GM21619 (cell line): ENCODE measurements at regions not wholly inside any gene's neighbourhood (a gene's known extent, or its start where the extent isn't known, plus 50 kb on each side); places are given as distances from the start of the nearest gene placed in this dataset.

Source experiments
- ATAC-seq: cut with Tn5 transposase; IDR thresholded peaks from one replicate; pipeline ENCODE4 v1.9.1; 2021; ENCODE audit not compliant: unreplicated experiment

- no peak for ATAC-seq
Measured at GRCh38 chr1:163013826-163014600, 55.1 kb upstream of the RGS4 start.

- ATAC-seq = no peak
Measured at GRCh38 chr1:163006051-163006834, 62.9 kb upstream of the RGS4 start.

- ATAC-seq = no peak
Measured at GRCh38 chr1:162997499-162998285, 71.5 kb upstream of the RGS4 start.

GRCh38 chr1:162996261-162996660 lies 72.9 kb upstream of the RGS4 start:
- no peak for ATAC-seq

- ATAC-seq = no peak
Measured at GRCh38 chr1:162994921-162995320, 74.2 kb upstream of the RGS4 start.

- no peak for ATAC-seq
Measured at GRCh38 chr1:162993846-162994245, 75.3 kb upstream of the RGS4 start.

GRCh38 chr1:162992945-162993344 lies 76.2 kb upstream of the RGS4 start:
- ATAC-seq = no peak

GRCh38 chr1:162991444-162991843 lies 77.7 kb upstream of the RGS4 start:
- no peak for ATAC-seq

- ATAC-seq = no peak
Measured at GRCh38 chr1:162990665-162991064, 78.5 kb upstream of the RGS4 start.

GRCh38 chr1:162988869-162989268 lies 80.3 kb upstream of the RGS4 start:
- ATAC-seq = no peak

- ATAC-seq = no peak
Measured at GRCh38 chr1:162987866-162988265, 81.3 kb upstream of the RGS4 start.

- no peak for ATAC-seq
Measured at GRCh38 chr1:162985816-162986435, 83.2 kb upstream of the RGS4 start.

GRCh38 chr1:162984699-162985098 lies 84.5 kb upstream of the RGS4 start:
- ATAC-seq = no peak

GRCh38 chr1:162983671-162984425 lies 85.3 kb upstream of the RGS4 start:
- ATAC-seq = no peak

GRCh38 chr1:162982364-162982763 lies 86.8 kb upstream of the RGS4 start:
- no peak for ATAC-seq

GRCh38 chr1:162977944-162978568 lies 91.1 kb upstream of the RGS4 start:
- ATAC-seq = no peak

GRCh38 chr1:162976628-162977027 lies 92.5 kb upstream of the RGS4 start:
- ATAC-seq = no peak

GRCh38 chr1:162974810-162975209 lies 94.4 kb upstream of the RGS4 start:
- no peak for ATAC-seq

- ATAC-seq = no peak
Measured at GRCh38 chr1:162973381-162973795, 95.8 kb upstream of the RGS4 start.

- no peak for ATAC-seq
Measured at GRCh38 chr1:162972773-162973172, 96.4 kb upstream of the RGS4 start.
